Limb (tissue), 2 donors: ENCODE measurements at regions not wholly inside any gene's neighbourhood (a gene's known extent, or its start where the extent isn't known, plus 50 kb on each side); places are given as distances from the start of the nearest gene placed in this dataset.
A peak's percentile ranks its signal among the peaks of the same experiment; 100 is the strongest.
"Not testable (repeated sequence)": the region's sequence is repeated elsewhere in the genome, so short reads cannot be mapped to it uniquely, and the experiment has no call there.

Experiments
- DNase-seq, 2 donors: peaks; one replicate each; pipeline ENCODE4 v3.0.0-alpha.2; 2016; ENCODE audit errors: extremely low spot score in 2 of 2

- peak in 1 of 2 donors; percentile 27 for DNase-seq
Measured at GRCh38 chr7:152949253-152949652, 189.7 kb downstream of the ACTR3B start.

GRCh38 chr7:152949790-152950189 is 190.2 kb downstream of the ACTR3B start:
- DNase-seq = no peak

DNA sequence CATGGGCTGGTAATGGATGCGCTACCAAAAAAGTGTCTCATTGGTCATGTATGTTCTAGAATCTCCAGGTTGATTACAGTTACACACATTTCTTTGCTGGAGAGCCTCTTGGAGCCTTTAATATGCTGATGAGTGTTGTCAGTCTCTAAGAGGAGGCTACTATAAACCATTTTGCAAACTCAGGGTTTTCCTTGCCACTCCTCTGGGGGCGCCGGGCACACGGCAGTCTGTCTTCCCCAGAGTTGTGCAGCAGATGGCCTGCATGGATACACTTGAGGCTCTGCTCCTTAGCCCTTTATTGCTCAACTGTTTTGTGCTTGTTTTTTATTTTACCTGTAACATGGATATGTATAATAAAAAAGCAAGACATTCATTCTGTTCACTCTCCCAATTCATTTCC is 196.5 kb downstream of the ACTR3B start:
- DNase-seq = no peak

- no peak for DNase-seq
Measured at GRCh38 chr7:152959610-152960009, 200.1 kb downstream of the ACTR3B start.

DNA sequence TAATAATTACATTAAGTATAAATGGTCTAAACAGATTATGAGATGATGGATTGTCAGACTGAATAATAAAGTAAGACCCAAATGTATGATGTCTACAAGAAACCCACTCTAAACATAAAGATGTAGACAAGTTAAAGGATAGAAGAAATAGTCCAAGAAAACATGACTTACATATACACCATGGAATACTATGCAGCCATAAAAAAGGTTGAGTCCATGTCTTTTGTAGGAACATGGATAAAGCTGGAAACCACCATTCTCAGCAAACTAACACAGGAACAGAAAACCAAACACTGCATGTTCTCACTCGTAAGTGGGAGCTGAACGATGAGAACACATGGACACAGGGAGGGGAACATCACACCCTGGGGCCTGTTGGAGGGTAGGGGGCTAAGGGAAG is 202.2 kb downstream of the ACTR3B start:
- not testable (repeated sequence) for DNase-seq

- DNase-seq = no peak
Measured at GRCh38 chr7:152966189-152966588, 206.6 kb downstream of the ACTR3B start.

DNA sequence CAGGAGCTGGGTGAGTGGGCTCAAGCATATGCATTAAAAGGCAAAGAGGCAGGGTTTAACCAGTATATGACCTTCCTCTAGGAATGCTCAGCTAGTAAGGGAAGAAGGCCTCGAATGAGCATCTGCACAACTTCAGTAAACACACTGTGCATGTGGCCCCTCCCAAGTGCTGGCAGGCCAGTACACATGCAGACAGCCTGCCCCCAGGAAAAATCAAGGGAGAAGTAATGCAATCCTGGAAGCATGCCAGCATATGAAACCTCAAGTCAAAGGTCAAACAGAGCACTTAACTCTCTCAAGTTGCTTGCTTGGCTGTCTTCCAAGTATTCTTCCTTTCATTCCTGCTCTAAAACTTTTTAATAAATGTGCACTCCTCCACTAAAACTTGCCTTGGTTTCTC is 208.4 kb downstream of the ACTR3B start:
- no peak for DNase-seq

DNA sequence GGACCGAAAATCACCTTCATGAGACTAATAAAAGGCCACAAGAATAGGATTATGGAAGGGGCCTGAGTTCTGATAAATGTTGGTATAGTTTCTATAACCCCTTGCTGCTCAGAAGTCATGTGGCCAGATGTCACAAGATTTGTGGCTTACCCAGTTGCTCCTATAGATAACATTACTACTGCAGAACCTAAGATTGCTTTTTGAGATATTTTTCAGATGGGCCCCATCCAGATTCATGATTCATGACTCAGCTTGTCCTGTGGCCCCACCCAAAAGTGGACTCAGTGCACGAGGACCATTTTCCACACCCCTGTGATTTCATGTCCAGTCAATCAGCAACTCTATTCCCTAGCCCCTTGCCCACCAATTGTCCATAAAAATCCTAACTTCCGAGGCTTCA is 209.0 kb downstream of the ACTR3B start:
- DNase-seq = no peak

DNA sequence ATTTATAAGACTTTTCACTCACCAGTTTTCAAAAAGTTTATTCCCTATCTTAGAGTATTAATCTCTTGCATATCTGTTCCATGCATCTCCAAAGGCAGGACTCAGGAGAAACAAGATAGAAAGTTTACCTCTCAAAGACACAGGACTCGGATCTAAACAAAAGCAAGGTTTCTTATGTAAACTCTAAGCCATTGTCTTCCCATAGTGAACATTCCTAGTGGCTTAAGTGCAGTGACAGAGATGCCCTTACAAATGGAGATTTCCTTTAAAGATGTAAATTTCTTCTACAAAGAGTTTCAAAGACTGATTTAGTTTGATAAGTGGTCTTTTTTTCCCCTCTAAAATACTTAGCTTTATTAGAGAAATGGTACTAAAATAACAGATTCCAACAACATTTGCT is 209.8 kb downstream of the ACTR3B start:
- no peak for DNase-seq

DNA sequence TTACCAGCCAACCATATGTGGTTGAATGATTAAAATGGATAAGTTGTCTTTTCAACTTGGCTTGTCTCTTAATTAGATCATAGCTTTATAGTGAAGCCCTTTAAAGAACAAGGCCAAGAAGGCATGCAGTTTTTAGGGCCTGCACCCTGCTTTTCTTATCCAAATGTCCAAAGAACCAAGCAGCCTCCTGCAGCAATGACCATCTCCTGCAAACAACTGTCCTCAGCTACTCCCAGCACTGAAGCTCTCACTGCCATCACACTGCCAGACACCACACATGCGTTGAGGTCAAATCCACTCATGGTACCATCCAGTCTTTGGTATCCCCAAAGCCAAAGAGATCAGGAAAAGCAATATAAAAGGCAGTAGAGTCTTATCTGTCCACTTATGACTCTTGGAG is 210.3 kb downstream of the ACTR3B start:
- no peak for DNase-seq

DNA sequence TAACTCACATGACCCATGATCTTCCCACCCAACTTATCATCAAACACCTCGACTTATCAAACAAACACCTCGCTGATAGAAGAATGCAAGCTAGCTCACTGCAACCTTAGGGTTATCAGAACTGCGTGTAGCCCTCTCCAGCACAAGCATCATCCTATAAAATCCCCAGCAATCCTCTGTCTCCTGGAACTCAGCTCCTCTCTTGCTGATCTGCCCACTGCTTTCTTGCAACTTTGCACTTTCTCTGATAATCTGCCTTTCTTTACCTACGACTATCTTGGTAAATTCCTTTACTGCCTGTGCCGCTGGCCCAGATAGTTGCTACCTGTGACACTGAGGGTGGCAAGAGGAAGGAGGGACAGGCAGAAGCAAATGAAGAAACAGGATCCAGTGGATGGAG is 210.9 kb downstream of the ACTR3B start:
- DNase-seq = no peak

GRCh38 chr7:152974577-152974976 is 215.0 kb downstream of the ACTR3B start:
- DNase-seq = no peak

GRCh38 chr7:152975076-152975475 is 215.5 kb downstream of the ACTR3B start:
- DNase-seq = no peak

DNA sequence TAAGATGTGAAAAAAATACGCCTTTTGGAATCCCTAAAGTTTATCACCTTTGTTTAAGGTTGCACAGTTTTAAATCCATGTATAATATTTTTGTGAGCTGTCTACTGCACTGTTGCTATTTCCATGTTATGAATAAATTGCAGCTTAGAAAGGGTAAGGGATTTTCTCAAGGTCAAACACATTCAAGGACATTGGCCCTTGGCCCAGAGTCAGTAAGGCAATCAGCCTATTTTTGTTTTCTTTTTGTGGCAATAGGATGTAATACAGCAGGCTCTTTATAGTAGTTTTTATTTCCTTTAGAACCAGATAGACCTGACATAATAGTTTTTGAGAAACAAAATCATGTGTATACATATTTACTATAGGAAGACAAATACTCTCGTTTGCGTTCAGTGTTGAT is 219.8 kb downstream of the ACTR3B start:
- DNase-seq = no peak

DNA sequence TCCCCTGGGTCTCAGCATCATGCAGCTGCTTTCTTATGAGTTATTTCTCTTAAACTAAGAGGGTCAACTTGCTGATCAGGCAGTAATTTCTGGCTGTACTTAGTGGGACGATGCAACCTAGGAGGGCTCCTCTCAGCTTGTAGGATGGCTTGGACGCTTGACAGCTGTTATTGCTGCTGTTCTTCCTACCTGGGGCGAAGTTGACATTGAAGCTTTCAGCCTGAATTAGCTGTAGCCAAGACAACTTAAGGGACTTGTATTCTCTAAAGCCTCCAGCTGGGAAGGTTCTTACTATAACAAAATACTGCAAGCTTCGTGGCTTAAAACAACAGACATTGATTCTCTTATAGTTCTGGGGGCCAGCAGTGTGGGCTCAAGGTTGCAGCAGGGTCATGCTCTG is 224.9 kb downstream of the ACTR3B start:
- peak in 1 of 2 donors; percentile 19 for DNase-seq

- DNase-seq = no peak
Measured at GRCh38 chr7:152986376-152986775, 226.8 kb downstream of the ACTR3B start.

GRCh38 chr7:152987656-152988055 is 228.1 kb downstream of the ACTR3B start:
- no peak for DNase-seq

DNA sequence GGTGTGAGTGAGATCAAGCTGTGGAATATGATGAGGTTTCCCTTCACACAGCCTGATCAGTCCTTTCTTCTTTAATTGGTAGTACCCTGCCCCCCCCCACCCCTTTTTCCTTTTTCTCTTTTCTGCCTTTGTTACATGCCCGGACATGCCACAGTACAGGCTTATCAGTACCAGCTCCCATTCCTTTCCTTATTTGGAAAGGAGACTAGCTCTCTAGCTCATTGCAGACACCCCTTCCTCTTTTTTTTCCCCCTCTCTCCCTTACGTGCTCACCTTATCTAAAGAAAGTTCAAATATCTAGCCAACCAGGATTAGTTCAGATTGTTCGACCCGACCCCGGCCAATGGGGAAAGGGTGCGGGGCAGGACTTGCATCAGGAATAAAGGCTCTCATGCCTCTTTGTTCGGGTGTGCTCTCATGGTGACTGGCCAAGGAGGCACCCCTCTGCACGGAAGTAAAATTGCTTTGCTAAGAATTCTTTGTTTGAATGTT is 230.4 kb downstream of the ACTR3B start:
- DNase-seq = no peak

DNA sequence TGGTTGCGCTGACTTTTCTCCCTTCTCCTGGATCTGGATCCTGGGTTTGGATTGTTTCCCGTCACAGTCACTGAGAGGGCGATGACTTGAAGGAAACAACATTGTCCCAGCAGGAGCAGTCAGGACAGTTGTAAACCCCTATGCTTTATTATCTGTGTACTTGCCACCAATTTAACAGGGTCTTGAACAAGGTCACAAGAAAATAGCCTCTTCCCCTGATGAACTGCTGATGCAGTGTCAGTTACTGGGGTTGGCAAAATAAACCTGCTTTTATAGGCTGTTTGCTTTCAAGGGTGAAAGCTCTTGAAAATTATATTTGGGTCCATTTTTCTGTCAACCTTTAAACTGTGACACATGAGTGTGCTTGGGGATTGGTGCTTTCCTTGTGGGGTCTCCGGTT is 238.9 kb downstream of the ACTR3B start:
- no peak for DNase-seq

DNA sequence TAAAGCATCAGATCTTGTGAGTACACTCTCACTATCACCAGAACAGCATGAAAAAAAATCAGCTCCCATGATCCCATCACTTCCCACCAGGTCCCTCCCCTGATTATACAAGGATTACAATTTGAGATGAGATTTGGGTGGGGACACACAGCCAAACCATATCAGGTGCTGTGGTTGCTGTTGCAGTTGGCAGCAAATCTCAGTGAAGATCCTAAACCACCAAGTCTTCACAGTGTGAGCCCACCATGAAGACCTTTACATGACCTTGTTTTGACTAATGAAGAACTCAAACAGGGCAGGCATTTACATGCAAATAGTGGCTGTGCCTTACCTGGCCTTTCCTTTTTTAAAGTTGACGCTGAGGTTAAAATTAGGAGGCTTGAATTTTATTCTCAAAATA is 242.6 kb downstream of the ACTR3B start:
- no peak for DNase-seq

DNA sequence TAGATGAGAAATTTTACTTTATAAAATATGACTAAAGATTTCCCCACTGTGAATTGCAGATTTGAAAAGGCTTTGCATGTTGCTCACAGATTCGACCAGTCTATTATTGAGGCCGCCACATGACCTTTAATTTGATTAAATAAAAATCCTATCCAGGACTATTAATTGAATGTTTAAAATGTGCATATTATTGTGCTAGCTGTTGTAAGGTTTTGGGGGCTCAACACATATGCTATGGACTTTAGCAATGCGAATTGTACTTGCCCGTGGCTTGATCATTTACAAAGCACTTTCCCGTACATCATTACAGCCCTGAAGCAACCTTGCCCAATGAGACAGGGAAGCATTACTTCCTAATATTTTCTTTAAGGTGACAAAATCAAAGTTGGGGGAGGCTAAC is 243.0 kb downstream of the ACTR3B start:
- no peak for DNase-seq

DNA sequence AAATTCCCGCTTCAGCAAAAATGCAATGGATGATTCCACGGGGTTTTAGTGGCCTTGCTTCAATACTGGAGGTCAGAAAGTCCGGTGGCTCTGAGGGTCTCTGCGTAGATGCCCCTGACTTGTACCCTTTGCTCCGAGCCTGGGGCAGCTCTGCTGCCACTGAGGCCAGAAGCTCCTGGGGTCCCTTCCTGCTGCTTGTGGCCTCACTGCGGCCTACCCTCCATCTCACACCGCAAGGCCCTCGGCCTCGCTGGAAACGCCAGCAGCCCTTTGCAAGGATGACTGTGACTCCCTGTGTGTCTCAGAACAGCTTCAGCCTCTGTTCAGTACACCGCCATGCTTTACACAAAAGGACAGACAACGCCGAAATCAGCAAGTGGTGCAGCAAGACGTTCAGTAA is 244.8 kb downstream of the ACTR3B start:
- DNase-seq = no peak

DNA sequence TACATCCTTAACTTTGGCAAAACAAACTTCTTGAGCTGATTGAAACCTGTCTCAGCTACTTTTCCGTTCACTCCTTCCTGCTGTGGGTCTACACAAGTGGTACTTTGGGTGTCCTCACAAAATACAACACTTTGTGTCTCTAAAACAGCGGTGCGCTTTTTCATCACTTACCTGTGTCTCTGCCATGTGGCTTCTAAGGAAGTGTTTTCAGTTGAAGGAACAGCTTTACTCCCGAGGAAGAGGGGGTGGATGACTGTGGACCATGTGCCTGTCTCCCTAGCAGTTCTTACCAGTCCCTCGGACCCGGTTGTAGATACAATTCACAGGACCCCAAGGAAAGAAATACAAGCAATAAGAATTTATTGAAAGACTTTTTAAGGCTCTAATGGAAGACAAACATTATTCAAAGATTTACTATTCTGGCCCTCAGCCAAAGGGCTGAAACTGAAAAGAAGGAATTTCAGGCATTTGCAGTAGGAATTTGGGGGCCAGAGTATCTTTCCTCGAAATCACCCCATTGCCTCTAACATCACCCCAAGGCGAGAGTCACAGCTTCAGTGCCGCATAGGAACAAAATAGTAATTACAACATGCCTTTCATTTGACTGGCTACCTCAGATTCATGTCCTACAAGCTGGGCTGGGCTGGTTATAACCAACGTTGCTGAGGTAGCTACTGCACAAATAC is 246.3 kb downstream of the ACTR3B start:
- DNase-seq = no peak

DNA sequence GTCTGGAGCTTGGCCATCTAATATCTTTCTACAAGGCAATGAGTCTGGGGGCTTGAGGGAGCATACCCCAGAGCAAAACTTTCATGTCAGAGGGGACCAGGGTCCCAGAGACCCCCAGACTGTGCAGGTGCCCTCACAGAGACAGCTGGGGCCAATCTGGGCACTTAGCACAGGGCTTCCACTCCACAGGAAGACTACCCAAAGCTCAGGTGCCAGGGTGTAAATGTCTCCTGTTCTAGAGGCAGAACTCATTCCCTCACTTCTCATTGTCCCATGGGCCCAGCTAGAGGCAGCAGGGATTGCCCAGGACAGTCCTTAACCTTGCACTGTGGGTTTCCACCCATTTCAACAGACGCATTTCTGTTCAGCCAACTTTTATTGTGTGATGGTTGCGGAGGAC is 246.9 kb downstream of the ACTR3B start:
- DNase-seq = no peak
